AG04449 (cell line): ENCODE measurements at regions not wholly inside any gene's neighbourhood (a gene's known extent, or its start where the extent isn't known, plus 50 kb on each side); places are given as distances from the start of the nearest gene placed in this dataset.

Experiments
- CTCF ChIA-PET: fragments of 350-600 bp; formaldehyde crosslinking; extraction: SDS; loops from one replicate; lab custom pipeline; 2021; ENCODE audit warnings: antibody characterized with exemption; lab: Yijun Ruan, JAX
- POLR2A ChIA-PET: fragments of 400-600, 350-600 bp; formaldehyde crosslinking; extraction: SDS; loops from one replicate; lab custom pipeline; 2020; ENCODE audit warnings: antibody characterized with exemption, inconsistent platforms; lab: Yijun Ruan, JAX
- DNase-seq: peaks from one replicate; pipeline ENCODE4 v3.0.0-alpha.2; 2010; ENCODE audit warnings: low read depth, low spot score
- H3K4me3 ChIP-seq: 2 replicates; pipeline ENCODE4 v1.5.1; 2011; ENCODE audit warnings: low read depth, mild to moderate bottlenecking, control low read depth, low read length
- CTCF ChIP-seq: IDR thresholded peaks from one replicate; pipeline ENCODE4 v1.5.1; 2011; ENCODE audit warnings: mild to moderate bottlenecking, moderate library complexity, low read length, control low read depth, inconsistent platforms; ENCODE audit not compliant: insufficient read depth; ENCODE audit errors: missing control alignments

GRCh38 chr2:146771531-146771930, 1073.3 kb upstream of the ACVR2A start:
- no peak for TF ChIP-seq CTCF
- CTCF ChIA-PET: no interaction called here
- no peak overlapping the region for H3K4me3 ChIP-seq
- POLR2A ChIA-PET: no interaction called here
- DNase-seq: no peak

DNA sequence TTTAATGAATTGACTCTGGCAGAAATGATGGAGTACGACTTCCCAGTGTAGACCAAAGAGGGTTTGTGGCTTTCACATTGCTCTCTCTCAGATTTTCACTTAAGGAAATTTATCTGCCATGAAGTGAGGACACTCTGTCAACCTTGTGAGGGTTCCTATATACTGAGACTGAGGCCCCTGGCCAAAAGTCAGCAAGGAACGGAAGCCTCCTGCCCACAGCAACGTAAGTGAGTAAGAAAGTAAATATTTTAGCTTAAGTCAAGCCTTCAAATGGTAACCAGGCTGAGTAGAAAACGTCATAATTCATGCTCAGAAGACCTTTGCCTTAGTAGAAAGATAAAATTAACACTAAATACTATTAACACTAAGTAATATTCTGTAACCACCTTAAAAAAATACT, 1080.5 kb upstream of the ACVR2A start:
- ChIA-PET CTCF (no interaction called here), POLR2A (no interaction called here)
- no peak for TF ChIP-seq CTCF
- no peak overlapping the region for H3K4me3 ChIP-seq
- no peak for DNase-seq

DNA sequence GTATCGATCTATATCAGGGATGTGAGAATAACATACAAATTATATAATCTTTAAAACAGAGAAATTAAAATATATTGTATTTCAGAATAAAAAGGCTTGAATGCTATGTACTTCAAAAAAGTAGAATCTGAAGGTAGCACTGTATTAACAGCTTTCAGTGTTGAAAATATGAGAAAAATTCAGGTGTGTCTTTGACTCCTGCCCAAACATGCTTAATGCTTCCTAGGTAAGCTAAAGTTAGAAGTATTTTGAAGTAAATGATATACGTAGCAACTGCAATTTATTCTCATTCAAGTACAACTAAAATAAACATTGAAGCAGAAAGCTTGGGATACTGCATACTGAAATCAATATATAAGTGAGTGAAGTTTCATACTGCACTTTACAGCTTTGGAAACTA, 1082.0 kb upstream of the ACVR2A start:
- no peak overlapping the region for H3K4me3 ChIP-seq
- TF ChIP-seq CTCF: no peak
- DNase-seq: no peak
- POLR2A ChIA-PET: no interaction called here
- CTCF ChIA-PET: no interaction called here

GRCh38 chr2:146754606-146755005, 1090.2 kb upstream of the ACVR2A start:
- no peak overlapping the region for H3K4me3 ChIP-seq
- no peak for DNase-seq
- ChIA-PET CTCF (no interaction called here), POLR2A (no interaction called here)
- TF ChIP-seq CTCF: no peak

GRCh38 chr2:146748046-146748445, 1096.8 kb upstream of the ACVR2A start:
- CTCF ChIA-PET: no interaction called here
- POLR2A ChIA-PET: no interaction called here
- DNase-seq: no peak
- no peak for TF ChIP-seq CTCF
- H3K4me3 ChIP-seq: no peak overlapping the region

- H3K4me3 ChIP-seq: no peak overlapping the region
- ChIA-PET CTCF (no interaction called here), POLR2A (no interaction called here)
- TF ChIP-seq CTCF: no peak
- DNase-seq: no peak
Measured at GRCh38 chr2:146741260-146741659, 1103.6 kb upstream of the ACVR2A start.
